ENCODE measurements at regions not wholly inside any gene's neighbourhood (a gene's known extent, or its start where the extent isn't known, plus 50 kb on each side); places are given as distances from the start of the nearest gene placed in this dataset.
"Not testable (repeated sequence)": the region's sequence is repeated elsewhere in the genome, so short reads cannot be mapped to it uniquely, and the experiment has no call there.

DNA sequence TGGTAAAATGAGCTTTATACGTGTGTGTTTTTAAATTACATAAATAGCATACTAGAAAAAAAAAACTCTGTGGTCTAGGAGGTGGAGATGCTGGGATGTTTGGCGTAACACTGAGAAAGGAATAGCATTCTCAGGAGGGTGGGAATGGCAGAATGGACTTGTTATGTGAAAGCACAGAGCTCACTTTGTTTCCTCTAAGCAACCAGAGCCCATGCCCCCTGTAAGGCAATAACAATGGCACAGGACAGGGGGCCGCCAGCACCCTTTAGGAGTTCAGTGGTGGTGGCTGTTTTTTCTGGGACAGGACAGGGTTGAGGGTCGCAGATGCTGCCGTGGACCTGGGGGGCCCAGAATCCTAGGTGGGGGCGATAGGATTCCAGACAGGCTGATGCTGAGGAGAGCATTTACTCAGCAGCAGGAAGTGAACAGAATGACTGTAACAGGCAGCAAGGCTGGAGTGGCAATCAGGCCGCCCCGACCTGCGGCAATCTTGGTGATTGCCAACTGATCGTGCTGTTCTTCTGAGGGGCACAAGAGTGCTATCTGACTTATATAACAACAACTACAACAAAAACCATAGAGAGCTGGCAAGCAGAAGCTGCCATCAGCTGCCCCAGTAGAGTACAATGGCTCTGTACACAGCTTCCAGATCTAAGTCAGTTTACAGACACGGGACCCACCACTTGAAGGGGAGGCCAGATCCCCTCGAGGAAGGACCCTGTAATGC lies 160.4 kb downstream of the UACA start:
- DNase-seq, result no peak

GRCh38 chr15:70602281-70602680 lies 161.1 kb downstream of the UACA start:
- DNase-seq, result no peak

DNA sequence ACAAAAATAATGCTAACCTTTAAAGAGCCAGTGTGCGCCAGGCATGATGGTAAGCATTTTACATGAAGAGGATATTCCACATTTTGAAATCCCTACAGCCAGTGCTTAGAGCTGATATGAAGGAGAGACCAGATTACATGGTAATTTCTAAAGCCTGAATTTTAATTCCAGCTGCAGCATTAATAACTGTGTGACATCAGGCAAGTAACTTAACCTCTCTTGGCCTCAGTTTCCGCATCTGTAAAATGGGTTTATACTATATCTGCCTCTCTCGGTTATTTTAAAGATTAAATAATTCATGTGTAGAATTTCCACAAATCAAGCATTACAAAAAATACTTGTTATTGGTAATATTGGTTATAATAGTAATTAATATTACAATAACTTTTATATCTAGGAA lies 165.4 kb downstream of the UACA start:
- no peak for DNase-seq

DNA sequence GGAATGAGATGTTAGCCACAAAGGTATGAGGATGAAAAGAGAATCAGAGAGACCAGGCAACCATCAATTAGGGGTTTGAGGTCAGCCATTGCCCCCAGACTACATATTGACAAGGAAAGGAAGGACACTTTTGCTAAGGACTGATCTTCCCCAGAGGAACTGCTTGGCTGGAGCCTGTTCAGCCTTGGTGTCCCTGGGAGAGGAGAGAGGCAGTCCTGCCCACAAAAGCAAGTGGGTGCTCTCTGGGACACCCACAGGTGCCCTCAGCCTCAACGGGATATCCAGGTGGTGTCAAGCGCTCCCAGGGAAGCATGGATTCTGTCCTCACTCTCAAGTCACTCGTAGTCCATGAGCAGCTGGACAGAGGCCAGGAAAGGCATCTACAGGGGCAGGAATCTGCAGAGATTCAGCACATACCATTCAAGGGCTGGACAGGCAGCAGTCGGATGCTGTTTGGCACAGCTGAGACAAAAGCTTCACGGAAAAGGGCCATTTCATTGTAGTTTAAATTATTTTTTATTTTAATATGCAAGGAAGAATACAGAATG lies 166.2 kb downstream of the UACA start:
- DNase-seq, result peak; percentile 70

DNA sequence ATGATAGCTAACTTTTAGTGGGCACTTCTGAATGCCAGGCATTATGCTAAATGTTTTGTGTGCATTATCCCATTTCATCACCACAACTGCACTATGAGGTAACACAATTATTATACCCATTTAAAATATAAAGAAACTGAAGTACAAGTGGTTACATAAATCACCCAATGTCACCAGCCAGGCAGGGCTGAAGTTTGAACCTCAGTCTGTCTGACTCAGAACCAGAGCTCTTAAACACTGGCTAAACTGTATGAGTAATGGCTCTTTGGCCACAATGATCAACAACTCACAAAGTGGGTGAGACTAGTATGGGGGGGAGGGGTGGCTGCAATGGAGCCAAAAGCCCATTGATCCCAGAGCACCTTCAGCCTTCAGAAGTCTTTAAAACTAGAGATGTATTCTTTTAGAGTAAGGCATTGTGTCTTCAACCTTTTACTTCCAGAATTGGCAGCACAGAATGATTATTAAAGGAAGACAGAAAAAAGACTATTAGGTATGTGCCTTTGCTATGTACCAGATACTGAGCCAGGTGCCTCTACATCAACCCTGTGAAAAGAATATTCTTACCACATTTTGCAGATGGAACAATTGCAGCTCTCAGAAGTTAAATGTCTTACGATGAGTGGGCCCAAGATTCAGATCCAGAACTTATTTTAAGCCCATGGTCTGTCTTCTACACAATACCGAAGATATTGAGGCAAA lies 166.9 kb downstream of the UACA start:
- peak; percentile 91 for DNase-seq

- no peak for DNase-seq
Measured at GRCh38 chr15:70593795-70594194, 169.6 kb downstream of the UACA start.

- DNase-seq, result no peak
Measured at GRCh38 chr15:70589728-70590127, 173.6 kb downstream of the UACA start.

- peak; percentile 90 for DNase-seq
Measured at GRCh38 chr15:70589221-70589620, 174.1 kb downstream of the UACA start.

DNA sequence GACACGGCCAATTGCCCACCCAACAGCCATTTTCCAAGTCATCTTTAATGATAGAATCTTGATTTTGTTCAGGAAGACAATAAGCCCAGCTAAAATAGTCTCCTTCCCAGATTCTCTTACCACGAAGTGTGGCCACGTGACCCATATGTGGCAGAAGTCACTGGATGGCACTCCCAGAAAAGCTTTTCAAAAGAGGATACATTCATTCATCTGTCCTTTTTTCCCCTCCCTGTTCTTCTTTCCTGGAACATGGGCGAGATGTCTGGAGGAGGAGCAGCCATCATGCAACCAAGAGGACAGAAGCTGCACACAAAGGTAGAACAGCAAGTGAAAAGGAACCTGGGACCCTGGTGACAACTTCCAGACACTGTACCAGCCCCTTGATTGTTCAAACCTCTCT lies 174.7 kb downstream of the UACA start:
- no peak for DNase-seq

- DNase-seq, result no peak
Measured at GRCh38 chr15:70587896-70588567, 175.3 kb downstream of the UACA start.

GRCh38 chr15:70587012-70587634 lies 176.2 kb downstream of the UACA start:
- not testable (repeated sequence) for DNase-seq

DNA sequence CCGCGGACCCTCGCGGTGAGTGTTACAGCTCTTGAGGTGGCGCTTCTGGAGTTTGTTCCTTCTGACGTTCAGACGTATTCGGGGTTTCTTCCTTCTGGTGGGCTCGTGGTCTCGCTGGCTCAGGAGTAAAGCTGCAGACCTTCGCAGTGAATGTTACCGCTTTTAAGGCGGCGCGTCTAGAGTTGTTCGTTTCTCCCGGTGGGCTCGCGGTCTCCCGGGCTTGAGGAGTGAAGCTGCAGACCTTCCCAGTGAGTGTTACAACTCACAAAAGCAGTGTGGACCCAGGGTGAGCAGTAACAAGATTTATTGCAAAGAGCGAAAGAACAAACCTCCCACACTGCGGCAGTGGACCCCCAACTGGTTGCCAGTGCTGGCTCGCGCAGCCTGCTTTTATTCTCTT lies 177.1 kb downstream of the UACA start:
- DNase-seq, result no peak

DNA sequence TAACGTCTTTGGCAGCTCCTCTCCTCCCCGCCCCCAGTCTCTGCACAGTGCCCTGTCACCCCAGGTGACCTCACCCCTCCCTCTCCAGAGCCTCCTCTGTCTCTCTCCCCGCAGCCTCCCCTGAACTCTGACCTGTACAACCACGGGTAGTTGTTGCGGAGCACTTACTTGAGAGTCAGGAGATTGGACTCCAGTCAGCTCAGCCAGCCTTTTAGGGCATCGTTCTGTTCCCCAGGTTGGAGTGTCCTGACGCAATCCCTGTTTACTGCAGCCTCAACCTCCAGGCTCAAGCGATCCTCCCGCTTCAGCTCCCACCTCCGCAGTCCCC lies 177.7 kb downstream of the UACA start:
- no peak for DNase-seq

- DNase-seq, result peak; percentile 23
Measured at GRCh38 chr15:70584838-70585706, 178.3 kb downstream of the UACA start.

GRCh38 chr15:70584441-70584837 lies 178.9 kb downstream of the UACA start:
- no peak for DNase-seq

- no peak for DNase-seq
Measured at GRCh38 chr15:70583006-70583405, 180.4 kb downstream of the UACA start.

DNA sequence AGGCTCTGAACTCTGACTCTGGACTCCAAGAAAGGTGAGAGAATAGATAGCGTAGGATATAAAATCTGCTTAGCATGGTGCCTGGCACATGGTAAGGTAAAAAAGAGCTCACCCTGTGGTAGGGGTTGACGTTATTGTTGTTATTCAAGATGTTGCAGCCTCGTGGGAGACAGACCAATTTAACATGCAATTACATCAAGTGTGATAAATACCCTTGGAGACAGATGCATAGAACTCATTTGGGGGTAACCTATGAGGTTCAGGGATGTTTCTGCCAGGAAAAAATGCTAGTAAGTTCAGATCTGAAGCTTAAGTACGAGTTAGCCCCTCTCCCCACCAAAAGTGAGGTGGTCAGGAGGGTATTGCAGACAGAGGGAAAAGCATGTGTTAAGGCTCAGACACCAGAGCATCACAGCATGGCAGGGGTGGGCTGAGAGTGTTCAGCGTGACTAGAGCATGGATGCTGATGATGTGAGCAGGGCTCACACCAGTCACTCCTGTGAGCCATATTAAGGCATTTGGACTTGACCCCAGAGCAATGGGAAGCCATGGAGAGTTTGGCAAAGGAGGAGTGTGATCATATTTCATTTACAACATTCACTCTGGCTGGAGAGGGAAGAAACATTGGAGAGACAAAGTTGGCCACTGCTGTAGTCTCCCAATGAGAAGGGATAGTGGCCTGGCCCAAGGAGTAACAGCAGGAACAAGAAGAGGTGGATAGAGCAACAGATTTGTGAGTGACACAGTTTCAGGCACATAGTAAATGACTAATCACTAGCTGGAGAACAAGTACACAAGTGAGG lies 181.0 kb downstream of the UACA start:
- DNase-seq, result peak; percentile 39

- DNase-seq, result no peak
Measured at GRCh38 chr15:70580958-70581357, 182.4 kb downstream of the UACA start.

DNA sequence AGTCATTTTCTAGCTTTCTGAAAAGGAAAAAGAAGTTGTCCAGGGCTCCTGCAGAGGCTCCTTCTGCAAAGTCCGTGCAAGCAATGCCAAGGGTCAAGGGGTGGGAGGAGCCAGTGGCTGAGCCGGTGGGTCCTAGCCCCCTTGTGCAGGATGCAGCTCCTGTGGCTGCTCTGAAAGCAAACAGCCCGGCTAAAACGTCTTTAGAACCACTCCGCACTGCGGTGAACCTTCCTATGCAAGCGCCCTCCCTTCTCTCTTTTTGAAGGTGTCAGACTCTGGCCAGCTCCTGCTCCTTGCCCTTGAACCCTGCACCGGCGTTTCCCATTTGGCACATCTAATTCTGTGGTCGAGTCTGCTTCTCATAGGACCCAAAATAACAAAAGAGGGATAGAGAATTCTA lies 183.1 kb downstream of the UACA start:
- no peak for DNase-seq

DNA sequence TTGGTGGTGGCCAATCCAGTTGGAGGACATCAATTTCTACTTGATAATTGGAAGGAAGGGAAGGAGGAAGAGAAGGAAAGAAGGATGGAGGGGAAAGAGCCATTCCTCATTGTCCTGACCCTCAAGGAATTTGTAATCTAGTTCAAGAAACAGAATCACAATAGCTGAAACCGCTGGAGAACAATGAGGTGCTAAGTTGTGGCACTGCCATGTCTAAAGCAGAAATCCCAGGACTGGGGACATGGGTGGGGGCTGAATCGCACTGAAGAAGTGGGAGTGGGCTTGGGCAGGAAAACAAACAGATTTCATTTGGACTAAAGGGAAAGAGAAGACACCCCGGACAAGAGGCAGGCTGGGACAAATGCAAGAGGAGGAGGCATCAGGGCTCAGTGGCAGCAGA lies 183.6 kb downstream of the UACA start:
- DNase-seq, result no peak

GRCh38 chr15:70578196-70578595 lies 185.2 kb downstream of the UACA start:
- DNase-seq, result no peak
